Pancreas (tissue), 10 donors: ENCODE measurements at regions not wholly inside any gene's neighbourhood (a gene's known extent, or its start where the extent isn't known, plus 50 kb on each side); places are given as distances from the start of the nearest gene placed in this dataset.

Experiments
- ATAC-seq, 4 donors: fragments of 200-7000 bp; cut with Tn5 transposase; one replicate each; pipeline versions ENCODE4 v1.8.0 to v1.9.1; 2020; ENCODE audit warnings: mild to moderate bottlenecking in 4 of 4, moderate library complexity in 4 of 4
- DNase-seq, 6 donors: peaks; one replicate each; pipeline ENCODE4 v3.0.0-alpha.2; 2020
- FAIRE-seq: peaks from 2 replicates; lab custom pipeline; 2012; peaks lifted over from hg19 to GRCh38; lab: Jason Lieb, UNC
- H3K27ac ChIP-seq, 4 donors: fragments of 200-600 bp; sonication (generic); 1 replicate in 3 of 4; 2 replicates in 1 of 4; pipeline versions ENCODE4 v1.5.0 to v1.8.0; 2020
- H3K27me3 ChIP-seq, 4 donors: fragments of 200-600 bp; one replicate each; pipeline ENCODE4 v1.8.0; 2021
- H3K36me3 ChIP-seq, 3 donors: fragments of 200-600 bp; sonication (generic) in 1 of 3; one replicate each; pipeline versions ENCODE4 v1.5.0 to v1.8.0; 2020 to 2021
- H3K4me1 ChIP-seq, 3 donors: fragments of 200-600 bp; one replicate each; pipeline ENCODE4 v1.8.0; 2021
- H3K4me3 ChIP-seq, 4 donors: fragments of 200-600 bp; sonication (generic) in 2 of 4; one replicate each; pipeline versions ENCODE4 v1.5.0 to v1.8.0; 2020 to 2021
- H3K9me3 ChIP-seq, 4 donors: fragments of 200-600 bp; one replicate each; pipeline ENCODE4 v1.8.0; 2021
- WGBS, 2 donors: extraction: QIAGEN DNeasy Blood & Tissue Kit; methylation state at CpG; one replicate each; pipeline ENCODE4 v1.1.7; 2013; 5-methylcytosine and 5-hydroxymethylcytosine counted together
- intact Hi-C, 3 donors: fragments of 100-400 bp; cut with DNase I; formaldehyde crosslinking; loops; one replicate each; pipeline versions ENCODE4 v1.11.1 to v1.14.2; 2022
- TF ChIP-seq, protein P1 (sequence below), 4 donors: fragments of 200-600 bp; sonication (generic) in 3 of 4; IDR thresholded peaks; one replicate each; pipeline versions ENCODE4 v1.5.0 to v1.8.0; 2021; ENCODE audit warnings: antibody characterized with exemption in 4 of 4
- donor health status: healthy with polysubstance abuse.
- donor health status: DM: no; HTN: no; CAD: no; lungs with moderate emphysema.
- donor health status: DM: no; HTN: no; CAD: no.
- donor health status: control.
- donor health status: control.
- donor health status: Bipolar disorder and iron deficiency.
- donor health status: DM: yes; HTN: yes; CAD: no.
- donor health status: DM: no; HTN: no; CAD: no.
- donor health status: DM: no; HTN: no; CAD: no.
- donor health status: DM: yes; HTN: yes; CAD: no.

DNA sequence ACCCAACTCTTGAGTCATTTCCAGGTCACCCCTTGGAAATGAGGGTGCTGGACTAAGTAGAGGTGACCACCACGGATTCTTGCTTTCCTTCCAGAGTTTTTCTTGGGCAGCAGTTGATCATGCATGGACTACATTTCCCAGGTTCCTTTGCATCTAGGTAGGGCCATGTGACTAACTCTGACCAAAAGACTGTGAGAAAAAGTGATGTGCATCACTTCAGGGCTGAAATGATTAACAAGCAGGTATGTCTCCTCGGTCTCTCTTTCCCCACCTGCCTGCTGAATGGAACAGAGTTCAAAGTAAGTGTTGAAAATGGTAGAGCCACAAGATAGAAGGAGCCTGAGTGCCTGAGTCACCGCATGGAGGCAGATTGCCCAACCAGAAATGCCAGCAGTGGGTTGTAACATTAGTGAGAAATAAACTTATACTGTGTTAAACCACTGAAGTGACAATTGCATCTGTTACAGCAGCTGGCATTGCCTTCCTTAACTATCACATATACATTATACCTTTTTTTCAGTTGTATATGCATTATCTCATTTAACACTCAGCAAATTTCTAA, 113.5 kb downstream of the MN1 start:
- Histone ChIP-seq H3K27ac (no peak overlapping the region), H3K27me3 (no peaks in the 10 kb centered on the region), H3K4me3 (no peak overlapping the region), H3K9me3 (no peaks in the 10 kb centered on the region), H3K4me1 (no peaks in the 10 kb centered on the region), H3K36me3 (no peaks in the 10 kb centered on the region)
- TF ChIP-seq, protein P1, sequence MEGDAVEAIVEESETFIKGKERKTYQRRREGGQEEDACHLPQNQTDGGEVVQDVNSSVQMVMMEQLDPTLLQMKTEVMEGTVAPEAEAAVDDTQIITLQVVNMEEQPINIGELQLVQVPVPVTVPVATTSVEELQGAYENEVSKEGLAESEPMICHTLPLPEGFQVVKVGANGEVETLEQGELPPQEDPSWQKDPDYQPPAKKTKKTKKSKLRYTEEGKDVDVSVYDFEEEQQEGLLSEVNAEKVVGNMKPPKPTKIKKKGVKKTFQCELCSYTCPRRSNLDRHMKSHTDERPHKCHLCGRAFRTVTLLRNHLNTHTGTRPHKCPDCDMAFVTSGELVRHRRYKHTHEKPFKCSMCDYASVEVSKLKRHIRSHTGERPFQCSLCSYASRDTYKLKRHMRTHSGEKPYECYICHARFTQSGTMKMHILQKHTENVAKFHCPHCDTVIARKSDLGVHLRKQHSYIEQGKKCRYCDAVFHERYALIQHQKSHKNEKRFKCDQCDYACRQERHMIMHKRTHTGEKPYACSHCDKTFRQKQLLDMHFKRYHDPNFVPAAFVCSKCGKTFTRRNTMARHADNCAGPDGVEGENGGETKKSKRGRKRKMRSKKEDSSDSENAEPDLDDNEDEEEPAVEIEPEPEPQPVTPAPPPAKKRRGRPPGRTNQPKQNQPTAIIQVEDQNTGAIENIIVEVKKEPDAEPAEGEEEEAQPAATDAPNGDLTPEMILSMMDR (IDR thresholded peaks at IDR 0.05), result no peak
- 88 to 95% methylated on average over 3 of the region's 3 CpGs for WGBS, 2 donors
- no peak for DNase-seq
- ATAC-seq, result no peak
- FAIRE-seq, result no peak
- intact Hi-C loops, result no loop called here

DNA sequence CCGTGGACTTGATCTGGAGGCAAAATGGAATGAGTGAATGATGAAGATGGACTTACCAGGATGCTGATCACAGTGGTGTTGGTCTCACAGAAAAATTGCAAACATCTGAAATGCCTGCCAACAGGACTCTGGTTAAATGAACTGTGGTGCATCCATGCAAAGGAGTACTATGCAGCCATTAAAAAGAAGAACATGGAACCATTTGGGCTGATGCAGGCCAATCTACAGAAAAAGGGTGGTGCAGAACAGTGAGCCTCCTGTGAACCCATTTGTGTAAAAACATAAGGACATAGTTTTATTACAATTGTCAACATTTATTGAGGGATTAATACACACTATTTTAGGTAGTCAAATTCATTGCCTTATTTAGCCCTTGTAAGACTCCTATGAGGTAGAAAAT, 111.9 kb downstream of the MN1 start:
- no peak overlapping the region for H3K27ac ChIP-seq
- no peaks in the 10 kb centered on the region for H3K9me3 ChIP-seq
- TF ChIP-seq, protein P1 (IDR thresholded peaks at IDR 0.05), result no peak
- ATAC-seq (no peak), FAIRE-seq (no peak), DNase-seq (no peak)
- 87 to 97% methylated on average over 1 of the region's 1 CpG for WGBS, 2 donors
- H3K27me3 ChIP-seq, result no peaks in the 10 kb centered on the region
- intact Hi-C loops, result no loop called here
- H3K36me3 ChIP-seq, result no peaks in the 10 kb centered on the region
- H3K4me3 ChIP-seq, result no peak overlapping the region
- H3K4me1 ChIP-seq, result no peaks in the 10 kb centered on the region

DNA sequence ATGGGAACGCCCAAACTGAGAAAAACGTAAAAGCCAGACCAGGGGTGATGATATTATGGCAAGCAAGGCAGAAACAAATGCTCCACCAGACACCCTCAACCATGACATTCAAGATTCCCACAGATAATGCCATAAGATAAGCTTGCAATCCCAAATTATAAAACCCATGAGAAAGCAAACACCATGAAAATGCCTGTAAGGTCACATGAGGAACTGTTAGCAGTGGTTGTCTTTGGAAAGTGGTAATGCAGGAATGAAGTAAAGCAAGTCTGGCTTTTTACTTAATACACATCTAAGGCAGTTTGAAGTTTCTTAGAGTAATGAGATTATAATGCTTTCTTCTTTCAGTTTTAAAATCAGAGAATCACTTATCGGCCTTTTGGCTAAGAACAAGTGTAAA, 111.0 kb downstream of the MN1 start:
- TF ChIP-seq, protein P1 (IDR thresholded peaks at IDR 0.05), result no peak
- Histone ChIP-seq H3K4me1 (no peaks in the 10 kb centered on the region), H3K36me3 (no peaks in the 10 kb centered on the region), H3K27ac (no peak overlapping the region), H3K4me3 (no peak overlapping the region), H3K9me3 (no peaks in the 10 kb centered on the region), H3K27me3 (no peaks in the 10 kb centered on the region)
- DNase-seq (no peak), ATAC-seq (no peak), FAIRE-seq (no peak)
- intact Hi-C loops, result no loop called here
- 57 to 70% methylated on average over 3 of the region's 3 CpGs for WGBS, 2 donors

DNA sequence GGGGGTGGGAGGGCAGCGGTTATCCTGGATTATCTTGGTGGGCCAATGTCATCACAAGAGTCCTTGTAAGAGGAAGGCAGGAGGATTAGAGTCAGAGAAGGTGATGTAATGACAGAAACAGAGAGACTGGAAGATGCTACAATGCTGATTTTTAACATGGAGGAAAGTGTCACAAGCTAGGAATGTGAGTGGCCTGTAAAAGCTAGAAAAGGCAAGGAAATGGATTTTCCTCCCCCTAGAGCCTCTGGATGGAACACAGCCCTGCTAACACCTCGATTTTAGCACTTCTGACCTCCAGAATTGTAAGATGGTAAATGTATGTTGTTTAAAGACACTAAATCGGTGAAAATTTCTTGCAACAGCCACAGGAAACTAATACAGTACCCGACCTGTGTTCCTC, 109.3 kb downstream of the MN1 start:
- FAIRE-seq (no peak), DNase-seq (no peak), ATAC-seq (no peak)
- 58 to 68% methylated on average over 4 of the region's 4 CpGs for WGBS, 2 donors
- Histone ChIP-seq H3K27me3 (no peaks in the 10 kb centered on the region), H3K27ac (no peak overlapping the region), H3K4me3 (no peak overlapping the region), H3K9me3 (no peaks in the 10 kb centered on the region), H3K4me1 (no peaks in the 10 kb centered on the region), H3K36me3 (no peaks in the 10 kb centered on the region)
- TF ChIP-seq, protein P1 (IDR thresholded peaks at IDR 0.05), result no peak
- intact Hi-C loops, result no loop called here

DNA sequence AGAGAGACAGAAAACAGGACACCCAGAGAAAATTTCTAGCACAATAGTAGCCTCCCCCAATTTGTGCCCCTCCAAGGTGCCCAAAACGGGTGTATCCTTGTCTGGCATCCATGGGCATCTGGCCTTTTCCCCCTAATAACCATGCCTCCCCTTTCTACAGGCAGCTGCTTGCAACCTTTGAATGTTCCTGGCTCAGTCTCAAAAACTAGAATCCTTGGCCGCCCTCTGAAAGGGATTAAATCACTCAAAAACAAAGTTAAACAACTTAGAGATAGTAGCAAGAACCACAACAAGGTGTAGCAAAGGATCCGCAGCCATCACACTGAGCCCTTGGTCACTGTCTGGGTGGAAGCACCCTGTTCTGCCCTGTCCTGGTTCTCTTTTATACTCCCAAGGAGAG, 105.6 kb downstream of the MN1 start:
- intact Hi-C loops, result no loop called here
- DNase-seq (no peak), ATAC-seq (no peak), FAIRE-seq (no peak)
- Histone ChIP-seq H3K27ac (no peak overlapping the region), H3K4me1 (no peaks in the 10 kb centered on the region), H3K9me3 (no peaks in the 10 kb centered on the region), H3K4me3 (no peak overlapping the region), H3K36me3 (no peaks in the 10 kb centered on the region), H3K27me3 (no peaks in the 10 kb centered on the region)
- TF ChIP-seq, protein P1 (IDR thresholded peaks at IDR 0.05), result no peak
- WGBS, 2 donors, result 55 to 56% methylated on average over 3 of the region's 3 CpGs
